A549 (cell line): ENCODE measurements at regions not wholly inside any gene's neighbourhood (a gene's known extent, or its start where the extent isn't known, plus 50 kb on each side); places are given as distances from the start of the nearest gene placed in this dataset.

Source experiments
- ATAC-seq, 2 experiments: fragments of 200-7000 bp in 1 of 2; fragments of >200 bp in 1 of 2; cut with Nextera tagmentation in 1 of 2; cut with Tn5 transposase in 1 of 2; 3 replicates each; pipeline versions ENCODE4 v1.8.0 to v1.9.1; 2018 to 2020; ENCODE audit warnings: mild to moderate bottlenecking in 1 of 2, moderate library complexity in 1 of 2
- CTCF ChIA-PET: fragments of 300-600 bp; sonication (Branson Sonifier 250); formaldehyde crosslinking; extraction: SDS; loops from one replicate; lab custom pipeline; 2021; ENCODE audit warnings: antibody characterized with exemption, inconsistent platforms; lab: Yijun Ruan, JAX
- POLR2A ChIA-PET: fragments of 350-600 bp; formaldehyde crosslinking; extraction: SDS; loops from one replicate; lab custom pipeline; 2021; ENCODE audit warnings: antibody characterized with exemption, inconsistent platforms; lab: Yijun Ruan, JAX
- DNase-seq, 2 experiments: peaks; one replicate each; pipeline versions ENCODE4 v3.0.0 to v3.0.0-alpha.2; 2011 to 2016; ENCODE audit warnings: low read depth in 1 of 2, low spot score in 1 of 2
- FAIRE-seq: peaks from 2 replicates; lab custom pipeline; 2011; peaks lifted over from hg19 to GRCh38; lab: Jason Lieb, UNC
- H3K27ac ChIP-seq, 2 experiments: fragments of >200 bp; sonication (Bioruptor Twin); formaldehyde crosslinking; 3 replicates each; pipeline ENCODE4 v1.5.1; 2016 to 2017
- H3K4me1 ChIP-seq: fragments of >200 bp; sonication (Bioruptor Twin); formaldehyde crosslinking; 3 replicates; pipeline ENCODE4 v1.6.1; 2016
- H3K4me2 ChIP-seq: fragments of >200 bp; sonication (Bioruptor Twin); formaldehyde crosslinking; 3 replicates; pipeline ENCODE4 v1.6.1; 2016
- H3K4me3 ChIP-seq: fragments of >200 bp; sonication (Bioruptor Twin); formaldehyde crosslinking; 3 replicates; pipeline ENCODE4 v1.5.1; 2016
- H3K9me3 ChIP-seq: fragments of >200 bp; sonication (Bioruptor Twin); formaldehyde crosslinking; 3 replicates; pipeline ENCODE4 v1.6.1; 2016
- EHF ChIP-seq: fragments of 250-450 bp; sonication (Bioruptor Pico); IDR thresholded peaks from 2 replicates; pipeline ENCODE4 v1.5.0; 2020; ENCODE audit warnings: mild to moderate bottlenecking
- EP300 ChIP-seq, 2 experiments: fragments of >200 bp; sonication (Bioruptor Twin); formaldehyde crosslinking; IDR thresholded peaks; 2 replicates in 1 of 2; 3 replicates in 1 of 2; pipeline ENCODE4 v1.6.1; 2016 to 2017
- ESRRA ChIP-seq: fragments of 150-350 bp; IDR thresholded peaks from 2 replicates; pipeline ENCODE4 v1.6.1; 2014; ENCODE audit warnings: mild to moderate bottlenecking, low read length, borderline replicate concordance
- FOXS1 ChIP-seq: fragments of 250-450 bp; sonication (Bioruptor Pico); IDR thresholded peaks from 2 replicates; pipeline ENCODE4 v1.5.0; 2020; ENCODE audit warnings: mild to moderate bottlenecking, moderate library complexity
- HEYL ChIP-seq: fragments of 250-450 bp; sonication (Bioruptor Pico); IDR thresholded peaks from 2 replicates; pipeline ENCODE4 v1.8.0; 2021; ENCODE audit warnings: mild to moderate bottlenecking, moderate library complexity
- HOXA7 ChIP-seq: fragments of 250-450 bp; sonication (Bioruptor Pico); IDR thresholded peaks from 2 replicates; pipeline ENCODE4 v1.5.0; 2020; ENCODE audit warnings: mild to moderate bottlenecking, moderate library complexity
- HOXB13 ChIP-seq: fragments of 250-450 bp; sonication (Bioruptor Pico); IDR thresholded peaks from 2 replicates; pipeline ENCODE4 v1.5.0; 2020; ENCODE audit warnings: low read depth, mild to moderate bottlenecking, moderate library complexity
- JUN ChIP-seq, 2 experiments: fragments of >200 bp; sonication (Bioruptor Twin); formaldehyde crosslinking; IDR thresholded peaks; 2 replicates in 1 of 2; 3 replicates in 1 of 2; pipeline ENCODE4 v1.6.1; 2016 to 2017
- JUNB ChIP-seq: fragments of >200 bp; sonication (Bioruptor Twin); formaldehyde crosslinking; IDR thresholded peaks from 2 replicates; pipeline ENCODE4 v1.6.1; 2016
- KDM1A ChIP-seq: fragments of 200-600 bp; sonication (generic); IDR thresholded peaks from 2 replicates; pipeline ENCODE4 v1.6.1; 2016; ENCODE audit warnings: low read depth, mild to moderate bottlenecking
- MAX ChIP-seq: IDR thresholded peaks from 2 replicates; pipeline ENCODE4 v1.6.1; 2012
- MAZ ChIP-seq: fragments of 150-350 bp; IDR thresholded peaks from 2 replicates; pipeline ENCODE4 v1.6.1; 2014; ENCODE audit warnings: antibody characterized with exemption, low read depth, low read length, borderline replicate concordance
- NFE2L2 ChIP-seq: fragments of 150-350 bp; conservative IDR thresholded peaks from 2 replicates; pipeline ENCODE4 v1.6.1; 2014; ENCODE audit warnings: low read length
- POLR2A ChIP-seq: IDR thresholded peaks from 2 replicates; pipeline ENCODE4 v1.6.1; 2012; ENCODE audit warnings: mild to moderate bottlenecking, low read length
- RNF2 ChIP-seq: fragments of 200-600 bp; sonication (generic); IDR thresholded peaks from 2 replicates; pipeline ENCODE4 v1.6.1; 2016; ENCODE audit warnings: low read depth, mild to moderate bottlenecking, antibody characterized with exemption, moderate library complexity, borderline replicate concordance
- SMC3 ChIP-seq: fragments of >200 bp; sonication (Bioruptor Twin); formaldehyde crosslinking; IDR thresholded peaks from 3 replicates; pipeline ENCODE4 v1.6.1; 2018; ENCODE audit warnings: inconsistent platforms
- SREBF2 ChIP-seq: fragments of 450-650 bp; IDR thresholded peaks from 2 replicates; pipeline ENCODE4 v1.6.1; 2014; ENCODE audit warnings: mild to moderate bottlenecking, moderate library complexity
- ZC3H11A ChIP-seq: fragments of 450-650 bp; IDR thresholded peaks from 2 replicates; pipeline ENCODE4 v1.6.1; 2014; ENCODE audit warnings: antibody characterized with exemption, mild to moderate bottlenecking
- WGBS: methylation state at CpG from one replicate; pipeline ENCODE4 v1.1.6; 2017; ENCODE audit errors: missing lambda C conversion rate; 5-methylcytosine and 5-hydroxymethylcytosine counted together
- TF ChIP-seq, protein P1 (sequence below): fragments of 200-600 bp; sonication (generic); IDR thresholded peaks from 2 replicates; pipeline ENCODE4 v1.6.1; 2016; ENCODE audit warnings: antibody characterized with exemption, mild to moderate bottlenecking, moderate library complexity
- TF ChIP-seq, protein P2 (sequence below): fragments of 250-450 bp; sonication (Bioruptor Pico); IDR thresholded peaks from 2 replicates; pipeline ENCODE4 v1.5.0; 2020; ENCODE audit warnings: low read depth, mild to moderate bottlenecking, moderate library complexity
- TF ChIP-seq, protein P3 (sequence below): fragments of 150-350 bp; IDR thresholded peaks from 2 replicates; pipeline ENCODE4 v1.6.1; 2014; ENCODE audit warnings: low read depth, mild to moderate bottlenecking, low read length

DNA sequence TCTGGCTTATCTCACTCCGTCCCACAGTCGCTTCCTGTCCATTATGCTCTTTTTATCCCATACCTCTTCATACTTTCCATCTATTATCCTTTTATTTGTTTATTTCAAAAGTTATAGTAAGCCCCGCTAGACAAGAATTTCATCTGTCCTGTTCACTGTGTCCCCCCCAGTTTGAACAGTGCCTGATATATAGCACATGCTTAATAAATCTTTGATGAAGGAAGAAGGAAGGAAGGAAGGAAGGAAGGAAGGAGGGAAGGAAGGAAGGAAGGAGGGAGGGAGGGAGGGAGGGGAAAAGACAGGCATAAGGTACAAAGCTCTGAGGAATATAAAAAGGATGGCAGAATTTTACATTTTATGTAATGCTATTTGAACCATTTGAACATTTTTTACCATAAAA, 324.7 kb downstream of the GXYLT1 start:
- WGBS = 29% methylated on average over 3 of the region's 3 CpGs
- POLR2A ChIA-PET = no interaction called here
- CTCF ChIA-PET = no interaction called here

DNA sequence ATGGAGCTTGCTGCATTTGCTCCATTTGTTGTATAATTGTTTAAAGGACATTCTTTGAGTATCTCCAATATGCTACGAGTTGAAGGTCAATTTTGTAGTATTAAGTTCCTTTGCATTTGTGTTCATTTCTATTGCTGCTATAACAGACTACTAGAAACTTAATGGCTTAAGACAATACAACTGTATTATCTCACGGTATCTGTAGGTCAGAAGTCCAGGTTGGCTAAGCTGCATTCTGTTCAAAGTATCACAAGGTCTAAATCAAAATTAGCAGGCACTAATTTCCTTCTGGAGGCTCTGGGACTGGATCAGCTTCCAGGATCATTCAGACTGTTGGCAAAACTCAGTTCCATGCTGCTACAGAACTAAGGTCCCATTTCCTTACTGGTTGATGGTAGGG, 340.6 kb downstream of the GXYLT1 start:
- Histone ChIP-seq H3K4me2 (no peak overlapping the region), H3K27ac (no peak overlapping the region), H3K9me3 (no peaks in the 10 kb centered on the region), H3K4me3 (no peak overlapping the region), H3K4me1 (no peaks in the 10 kb centered on the region)
- no peak for TF ChIP-seq POLR2A
- TF ChIP-seq, protein P1, sequence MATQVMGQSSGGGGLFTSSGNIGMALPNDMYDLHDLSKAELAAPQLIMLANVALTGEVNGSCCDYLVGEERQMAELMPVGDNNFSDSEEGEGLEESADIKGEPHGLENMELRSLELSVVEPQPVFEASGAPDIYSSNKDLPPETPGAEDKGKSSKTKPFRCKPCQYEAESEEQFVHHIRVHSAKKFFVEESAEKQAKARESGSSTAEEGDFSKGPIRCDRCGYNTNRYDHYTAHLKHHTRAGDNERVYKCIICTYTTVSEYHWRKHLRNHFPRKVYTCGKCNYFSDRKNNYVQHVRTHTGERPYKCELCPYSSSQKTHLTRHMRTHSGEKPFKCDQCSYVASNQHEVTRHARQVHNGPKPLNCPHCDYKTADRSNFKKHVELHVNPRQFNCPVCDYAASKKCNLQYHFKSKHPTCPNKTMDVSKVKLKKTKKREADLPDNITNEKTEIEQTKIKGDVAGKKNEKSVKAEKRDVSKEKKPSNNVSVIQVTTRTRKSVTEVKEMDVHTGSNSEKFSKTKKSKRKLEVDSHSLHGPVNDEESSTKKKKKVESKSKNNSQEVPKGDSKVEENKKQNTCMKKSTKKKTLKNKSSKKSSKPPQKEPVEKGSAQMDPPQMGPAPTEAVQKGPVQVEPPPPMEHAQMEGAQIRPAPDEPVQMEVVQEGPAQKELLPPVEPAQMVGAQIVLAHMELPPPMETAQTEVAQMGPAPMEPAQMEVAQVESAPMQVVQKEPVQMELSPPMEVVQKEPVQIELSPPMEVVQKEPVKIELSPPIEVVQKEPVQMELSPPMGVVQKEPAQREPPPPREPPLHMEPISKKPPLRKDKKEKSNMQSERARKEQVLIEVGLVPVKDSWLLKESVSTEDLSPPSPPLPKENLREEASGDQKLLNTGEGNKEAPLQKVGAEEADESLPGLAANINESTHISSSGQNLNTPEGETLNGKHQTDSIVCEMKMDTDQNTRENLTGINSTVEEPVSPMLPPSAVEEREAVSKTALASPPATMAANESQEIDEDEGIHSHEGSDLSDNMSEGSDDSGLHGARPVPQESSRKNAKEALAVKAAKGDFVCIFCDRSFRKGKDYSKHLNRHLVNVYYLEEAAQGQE = no peak
- TF ChIP-seq HEYL = no peak
- TF ChIP-seq JUN (IDR thresholded peaks at IDR 0.05) = no peak
- no peak for TF ChIP-seq MAX
- no peak for TF ChIP-seq ESRRA
- TF ChIP-seq ZC3H11A = no peak
- POLR2A ChIA-PET = no interaction called here
- DNase-seq (no peak), ATAC-seq (no peak), FAIRE-seq (no peak)
- CTCF ChIA-PET = interaction anchor here (1.3 kb wide), 1 partner anchor 10 kb away, joined by 3 read pairs; no protein-coding TSS in a partner anchor
- WGBS = 2% methylated on average over 2 of the region's 2 CpGs

More for the DNA sequence above, 324.7 kb downstream of the GXYLT1 start:
- no peak for DNase-seq
- TF ChIP-seq KDM1A (no peak), POLR2A (no peak), SREBF2 (no peak), ZC3H11A (no peak), NFE2L2 (no peak), HOXB13 (CRISPR knock-in tag) (no peak), FOXS1 (CRISPR knock-in tag) (no peak), SMC3 (no peak), RNF2 (no peak), EHF (CRISPR knock-in tag) (no peak), MAZ (no peak), HOXA7 (CRISPR knock-in tag) (no peak), EP300 (IDR thresholded peaks at IDR 0.05) (no peak), JUNB (no peak), HEYL (no peak)
- TF ChIP-seq, protein P2, sequence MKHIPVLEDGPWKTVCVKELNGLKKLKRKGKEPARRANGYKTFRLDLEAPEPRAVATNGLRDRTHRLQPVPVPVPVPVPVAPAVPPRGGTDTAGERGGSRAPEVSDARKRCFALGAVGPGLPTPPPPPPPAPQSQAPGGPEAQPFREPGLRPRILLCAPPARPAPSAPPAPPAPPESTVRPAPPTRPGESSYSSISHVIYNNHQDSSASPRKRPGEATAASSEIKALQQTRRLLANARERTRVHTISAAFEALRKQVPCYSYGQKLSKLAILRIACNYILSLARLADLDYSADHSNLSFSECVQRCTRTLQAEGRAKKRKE (CRISPR knock-in tag) = no peak
- TF ChIP-seq, protein P3, sequence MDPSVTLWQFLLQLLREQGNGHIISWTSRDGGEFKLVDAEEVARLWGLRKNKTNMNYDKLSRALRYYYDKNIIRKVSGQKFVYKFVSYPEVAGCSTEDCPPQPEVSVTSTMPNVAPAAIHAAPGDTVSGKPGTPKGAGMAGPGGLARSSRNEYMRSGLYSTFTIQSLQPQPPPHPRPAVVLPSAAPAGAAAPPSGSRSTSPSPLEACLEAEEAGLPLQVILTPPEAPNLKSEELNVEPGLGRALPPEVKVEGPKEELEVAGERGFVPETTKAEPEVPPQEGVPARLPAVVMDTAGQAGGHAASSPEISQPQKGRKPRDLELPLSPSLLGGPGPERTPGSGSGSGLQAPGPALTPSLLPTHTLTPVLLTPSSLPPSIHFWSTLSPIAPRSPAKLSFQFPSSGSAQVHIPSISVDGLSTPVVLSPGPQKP = no peak
- FAIRE-seq = no peak
- H3K4me2 ChIP-seq = no peak overlapping the region
- no peak overlapping the region for H3K4me3 ChIP-seq
- no peak for ATAC-seq
- H3K4me1 ChIP-seq = no peaks in the 10 kb centered on the region
- no peaks in the 10 kb centered on the region for H3K9me3 ChIP-seq
- H3K27ac ChIP-seq = no peak overlapping the region
